ENCODE measurements at regions not wholly inside any gene's neighbourhood (a gene's known extent, or its start where the extent isn't known, plus 50 kb on each side); places are given as distances from the start of the nearest gene placed in this dataset.

- TF ChIP-seq POLR2A (IDR thresholded peaks at IDR 0.05; ENCODE audit: low read length) (no peak), GATA1 (IDR thresholded peaks at IDR 0.05; ENCODE audit: low read depth, low read length) (no peak)
Observed at GRCh38 chr5:117336208-117336607, 761.6 kb upstream of the SEMA6A start.
